ENCODE measurements at regions not wholly inside any gene's neighbourhood (a gene's known extent, or its start where the extent isn't known, plus 50 kb on each side); places are given as distances from the start of the nearest gene placed in this dataset.

DNA sequence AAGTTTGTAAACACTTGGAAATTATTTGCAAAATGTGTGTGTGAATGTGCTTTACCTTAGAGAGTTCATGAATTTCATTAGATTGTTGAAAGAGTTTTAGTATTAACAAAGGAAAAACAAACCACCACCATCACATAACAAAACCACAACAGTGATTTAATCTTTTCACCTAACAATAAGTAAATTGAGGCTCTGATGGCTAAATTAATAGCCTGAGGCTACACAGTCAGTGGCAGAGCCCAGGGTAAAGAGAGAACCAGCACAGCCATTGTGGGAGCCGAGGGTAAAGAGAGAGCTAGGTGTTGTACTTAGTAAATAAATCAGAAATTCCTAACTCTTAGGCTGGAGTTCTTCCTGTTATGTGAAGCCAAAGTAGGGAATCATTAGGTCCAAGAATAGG lies 51.2 kb upstream of the CAPRIN2 start:
- TF ChIP-seq, protein P1, sequence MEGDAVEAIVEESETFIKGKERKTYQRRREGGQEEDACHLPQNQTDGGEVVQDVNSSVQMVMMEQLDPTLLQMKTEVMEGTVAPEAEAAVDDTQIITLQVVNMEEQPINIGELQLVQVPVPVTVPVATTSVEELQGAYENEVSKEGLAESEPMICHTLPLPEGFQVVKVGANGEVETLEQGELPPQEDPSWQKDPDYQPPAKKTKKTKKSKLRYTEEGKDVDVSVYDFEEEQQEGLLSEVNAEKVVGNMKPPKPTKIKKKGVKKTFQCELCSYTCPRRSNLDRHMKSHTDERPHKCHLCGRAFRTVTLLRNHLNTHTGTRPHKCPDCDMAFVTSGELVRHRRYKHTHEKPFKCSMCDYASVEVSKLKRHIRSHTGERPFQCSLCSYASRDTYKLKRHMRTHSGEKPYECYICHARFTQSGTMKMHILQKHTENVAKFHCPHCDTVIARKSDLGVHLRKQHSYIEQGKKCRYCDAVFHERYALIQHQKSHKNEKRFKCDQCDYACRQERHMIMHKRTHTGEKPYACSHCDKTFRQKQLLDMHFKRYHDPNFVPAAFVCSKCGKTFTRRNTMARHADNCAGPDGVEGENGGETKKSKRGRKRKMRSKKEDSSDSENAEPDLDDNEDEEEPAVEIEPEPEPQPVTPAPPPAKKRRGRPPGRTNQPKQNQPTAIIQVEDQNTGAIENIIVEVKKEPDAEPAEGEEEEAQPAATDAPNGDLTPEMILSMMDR (IDR thresholded peaks at IDR 0.05; ENCODE audit: low read length, missing control alignments), result no peak
- no peak for DNase-seq (ENCODE audit: low read depth)
- H3K4me3 ChIP-seq (replicated peaks; ENCODE audit: low read depth, low read length), result no peak overlapping the region

All from fibroblast of pulmonary artery (primary cell).